Activated CD4-positive, alpha-beta T cell treated with anti-CD3 and anti-CD28 coated beads, Interleukin-2, amount 10 ng/mL, durations not matched to agents 7 days and 5 days (primary cell): ENCODE measurements at regions not wholly inside any gene's neighbourhood (a gene's known extent, or its start where the extent isn't known, plus 50 kb on each side); places are given as distances from the start of the nearest gene placed in this dataset.
"Not testable (repeated sequence)": the region's sequence is repeated elsewhere in the genome, so short reads cannot be mapped to it uniquely, and the experiment has no call there.

Source experiments
- CTCF ChIA-PET: fragments of 350-600 bp; sonication (Branson Sonifier 250); formaldehyde crosslinking; loops from one replicate; lab custom pipeline; 2021; ENCODE audit warnings: antibody characterized with exemption; lab: Charles Lee
- POLR2A ChIA-PET: fragments of 350-600 bp; sonication (Branson Sonifier 250); formaldehyde crosslinking; loops from one replicate; lab custom pipeline; 2021; ENCODE audit warnings: antibody characterized with exemption; lab: Charles Lee
- DNase-seq: peaks from one replicate; pipeline ENCODE4 v3.0.0-alpha.2; 2020
- H3K27ac Mint-ChIP-seq: one replicate; pipeline ENCODE4 v1.8.0; 2021; ENCODE audit warnings: mild to moderate bottlenecking, moderate library complexity, mixed read lengths
- H3K27me3 Mint-ChIP-seq: one replicate; pipeline ENCODE4 v1.8.0; 2021; ENCODE audit warnings: mixed read lengths
- H3K36me3 Mint-ChIP-seq: one replicate; pipeline ENCODE4 v1.8.0; 2021; ENCODE audit warnings: low read depth, mixed read lengths
- H3K4me1 Mint-ChIP-seq: one replicate; pipeline ENCODE4 v1.8.0; 2021; ENCODE audit warnings: mixed read lengths
- H3K4me3 Mint-ChIP-seq: one replicate; pipeline ENCODE4 v1.8.0; 2021; ENCODE audit warnings: mild to moderate bottlenecking, moderate library complexity, mixed read lengths
- H3K9me3 Mint-ChIP-seq: one replicate; pipeline ENCODE4 v1.8.0; 2021; ENCODE audit warnings: mixed read lengths

GRCh38 chr3:197459571-197459970, 96.2 kb downstream of the BDH1 start:
- CTCF ChIA-PET, H3K27ac Mint-ChIP-seq, POLR2A ChIA-PET, H3K4me3 Mint-ChIP-seq, DNase-seq, H3K36me3 Mint-ChIP-seq: not testable (repeated sequence)
- Mint-ChIP-seq H3K9me3 (peaks cover 12% of the 10 kb centered on the region), H3K4me1 (peaks cover 21% of the 10 kb centered on the region), H3K27me3 (peaks cover 23% of the 10 kb centered on the region)

- H3K27ac Mint-ChIP-seq = peak overlapping the region; percentile 71
- H3K4me3 Mint-ChIP-seq = no peak overlapping the region
- no peaks in the 10 kb centered on the region for H3K36me3 Mint-ChIP-seq
- peaks cover 12% of the 10 kb centered on the region for H3K9me3 Mint-ChIP-seq
- peaks cover 25% of the 10 kb centered on the region for H3K27me3 Mint-ChIP-seq
- ChIA-PET POLR2A (interaction anchor here (0.5 to 0.6 kb wide), 2 partner anchors 42 to 148 kb away, joined by 3 read pairs; no protein-coding TSS in a partner anchor), CTCF (no interaction called here)
- peaks cover 21% of the 10 kb centered on the region for H3K4me1 Mint-ChIP-seq
- no peak for DNase-seq
Measured at GRCh38 chr3:197458906-197459470, 96.8 kb downstream of the BDH1 start.

- DNase-seq = peak; percentile 45
- Mint-ChIP-seq H3K4me3 (peak overlapping the region; percentile 40), H3K27me3 (peaks cover 25% of the 10 kb centered on the region), H3K4me1 (peaks cover 18% of the 10 kb centered on the region), H3K36me3 (no peaks in the 10 kb centered on the region), H3K9me3 (peaks cover 12% of the 10 kb centered on the region), H3K27ac (peak overlapping the region; percentile 31)
- ChIA-PET POLR2A (interaction anchor here (0.5 to 0.6 kb wide), 2 partner anchors 43 to 147 kb away, joined by 3 read pairs; no protein-coding TSS in a partner anchor), CTCF (interaction anchor here (0.7 to 1.6 kb wide), 2 partner anchors 16 to 161 kb away, joined by 3 to 6 read pairs; no protein-coding TSS in a partner anchor)
Measured at GRCh38 chr3:197458179-197458707, 97.5 kb downstream of the BDH1 start.

- peak; percentile 39 for DNase-seq
- H3K36me3 Mint-ChIP-seq = no peaks in the 10 kb centered on the region
- peaks cover 28% of the 10 kb centered on the region for H3K27me3 Mint-ChIP-seq
- H3K9me3 Mint-ChIP-seq = peaks cover 12% of the 10 kb centered on the region
- ChIA-PET POLR2A (no interaction called here), CTCF (interaction anchor here (0.6 to 1.6 kb wide), 3 partner anchors 14 to 28 kb away, joined by 3 to 6 read pairs (median 3); no protein-coding TSS in a partner anchor)
- H3K4me3 Mint-ChIP-seq = peak overlapping the region; percentile 72
- H3K4me1 Mint-ChIP-seq = peaks cover 18% of the 10 kb centered on the region
- peak overlapping the region; percentile 84 for H3K27ac Mint-ChIP-seq
Measured at GRCh38 chr3:197456261-197457091, 99.3 kb downstream of the BDH1 start.

GRCh38 chr3:197454841-197455240, 100.9 kb downstream of the BDH1 start:
- CTCF ChIA-PET = interaction anchor here (1.3 to 1.6 kb wide), 2 partner anchors 14 to 26 kb away, joined by 5 read pairs; no protein-coding TSS in a partner anchor
- DNase-seq, H3K4me3 Mint-ChIP-seq, H3K27ac Mint-ChIP-seq, POLR2A ChIA-PET, H3K9me3 Mint-ChIP-seq, H3K36me3 Mint-ChIP-seq: not testable (repeated sequence)
- peaks cover 28% of the 10 kb centered on the region for H3K27me3 Mint-ChIP-seq
- peaks cover 18% of the 10 kb centered on the region for H3K4me1 Mint-ChIP-seq

GRCh38 chr3:197454014-197454413, 101.8 kb downstream of the BDH1 start:
- Mint-ChIP-seq H3K4me1 (peaks cover 18% of the 10 kb centered on the region), H3K27me3 (peaks cover 28% of the 10 kb centered on the region), H3K27ac (no peak overlapping the region), H3K4me3 (no peak overlapping the region), H3K36me3 (no peaks in the 10 kb centered on the region), H3K9me3 (peaks cover 3% of the 10 kb centered on the region)
- CTCF ChIA-PET = interaction anchor here (0.5 to 1.6 kb wide), 5 partner anchors 9 to 165 kb away, joined by 3 to 5 read pairs (median 5); no protein-coding TSS in a partner anchor
- POLR2A ChIA-PET = no interaction called here
- DNase-seq = no peak

GRCh38 chr3:197450810-197451209, 105.0 kb downstream of the BDH1 start:
- no peaks in the 10 kb centered on the region for H3K9me3 Mint-ChIP-seq
- DNase-seq = no peak
- H3K4me3 Mint-ChIP-seq = no peak overlapping the region
- CTCF ChIA-PET = no interaction called here
- POLR2A ChIA-PET = no interaction called here
- no peaks in the 10 kb centered on the region for H3K36me3 Mint-ChIP-seq
- H3K4me1 Mint-ChIP-seq = peaks cover 6% of the 10 kb centered on the region
- peaks cover 25% of the 10 kb centered on the region for H3K27me3 Mint-ChIP-seq
- H3K27ac Mint-ChIP-seq = no peak overlapping the region

- POLR2A ChIA-PET = no interaction called here
- DNase-seq = no peak
- Mint-ChIP-seq H3K9me3 (no peaks in the 10 kb centered on the region), H3K27ac (no peak overlapping the region), H3K36me3 (no peaks in the 10 kb centered on the region), H3K4me1 (peaks cover 1% of the 10 kb centered on the region), H3K27me3 (peaks cover 20% of the 10 kb centered on the region), H3K4me3 (no peak overlapping the region)
- CTCF ChIA-PET = no interaction called here
Measured at GRCh38 chr3:197450308-197450707, 105.5 kb downstream of the BDH1 start.

- CTCF ChIA-PET, DNase-seq, H3K36me3 Mint-ChIP-seq, H3K27ac Mint-ChIP-seq, H3K9me3 Mint-ChIP-seq, H3K4me3 Mint-ChIP-seq, H3K4me1 Mint-ChIP-seq: not testable (repeated sequence)
- POLR2A ChIA-PET = interaction anchor here (0.6 kb wide), 1 partner anchor 395 kb away, joined by 3 read pairs; no protein-coding TSS in a partner anchor
- peaks cover 12% of the 10 kb centered on the region for H3K27me3 Mint-ChIP-seq
Measured at GRCh38 chr3:197449181-197449580, 106.6 kb downstream of the BDH1 start.

GRCh38 chr3:197447781-197448180, 108.0 kb downstream of the BDH1 start:
- H3K27me3 Mint-ChIP-seq, DNase-seq, H3K36me3 Mint-ChIP-seq, H3K4me1 Mint-ChIP-seq, POLR2A ChIA-PET, H3K4me3 Mint-ChIP-seq, H3K9me3 Mint-ChIP-seq, H3K27ac Mint-ChIP-seq: not testable (repeated sequence)
- CTCF ChIA-PET = interaction anchor here (1.0 to 1.3 kb wide), 2 partner anchors 16 to 20 kb away, joined by 3 read pairs; no protein-coding TSS in a partner anchor

- H3K27me3 Mint-ChIP-seq = peaks cover 7% of the 10 kb centered on the region
- no peak overlapping the region for H3K27ac Mint-ChIP-seq
- POLR2A ChIA-PET = no interaction called here
Measured at GRCh38 chr3:197447057-197447456, 108.7 kb downstream of the BDH1 start.

GRCh38 chr3:197446700-197447056, 109.1 kb downstream of the BDH1 start:
- H3K27ac Mint-ChIP-seq = no peak overlapping the region
- H3K4me1 Mint-ChIP-seq = peaks cover 5% of the 10 kb centered on the region
- no peaks in the 10 kb centered on the region for H3K9me3 Mint-ChIP-seq
- ChIA-PET CTCF (interaction anchor here (0.6 to 1.3 kb wide), 3 partner anchors 17 to 400 kb away, joined by 3 to 5 read pairs (median 3); no protein-coding TSS in a partner anchor), POLR2A (no interaction called here)
- H3K4me3 Mint-ChIP-seq = no peak overlapping the region
- DNase-seq = no peak
- no peaks in the 10 kb centered on the region for H3K36me3 Mint-ChIP-seq
- peaks cover 10% of the 10 kb centered on the region for H3K27me3 Mint-ChIP-seq

More at GRCh38 chr3:197447057-197447456, 108.7 kb downstream of the BDH1 start:
- Mint-ChIP-seq H3K36me3 (no peaks in the 10 kb centered on the region), H3K4me3 (no peak overlapping the region), H3K9me3 (no peaks in the 10 kb centered on the region), H3K4me1 (peaks cover 5% of the 10 kb centered on the region)
- CTCF ChIA-PET = interaction anchor here (1.0 to 1.3 kb wide), 2 partner anchors 17 to 19 kb away, joined by 3 read pairs; no protein-coding TSS in a partner anchor
- no peak for DNase-seq
